Activated CD8-positive, alpha-beta T cell treated with anti-CD3 and anti-CD28 coated beads for 36 hours (primary cell): ENCODE measurements at regions not wholly inside any gene's neighbourhood (a gene's known extent, or its start where the extent isn't known, plus 50 kb on each side); places are given as distances from the start of the nearest gene placed in this dataset.

Experiments
- ATAC-seq: fragments of 200-7000 bp; cut with Tn5 transposase; one replicate; pipeline ENCODE4 v1.10.0; 2021; ENCODE audit warnings: mild to moderate bottlenecking, moderate library complexity
- CTCF ChIA-PET: fragments of 350-600 bp; sonication (Branson Sonifier 250); formaldehyde crosslinking; loops from one replicate; lab custom pipeline; 2021; ENCODE audit warnings: antibody characterized with exemption; lab: Charles Lee
- POLR2A ChIA-PET: fragments of 350-600 bp; sonication (Branson Sonifier 250); formaldehyde crosslinking; loops from one replicate; lab custom pipeline; 2021; ENCODE audit warnings: antibody characterized with exemption; lab: Charles Lee
- DNase-seq: peaks from one replicate; pipeline ENCODE4 v3.0.0-alpha.2; 2020
- H3K27ac Mint-ChIP-seq: one replicate; pipeline ENCODE4 v1.8.0; 2021; ENCODE audit warnings: mild to moderate bottlenecking, mixed read lengths
- H3K27me3 Mint-ChIP-seq: one replicate; pipeline ENCODE4 v1.8.0; 2021; ENCODE audit warnings: mixed read lengths
- H3K36me3 Mint-ChIP-seq: one replicate; pipeline ENCODE4 v1.8.0; 2021; ENCODE audit warnings: low read depth, mixed read lengths
- H3K4me1 Mint-ChIP-seq: one replicate; pipeline ENCODE4 v1.8.0; 2021; ENCODE audit warnings: low read depth, mixed read lengths
- H3K4me3 Mint-ChIP-seq: one replicate; pipeline ENCODE4 v1.8.0; 2021; ENCODE audit warnings: mild to moderate bottlenecking, moderate library complexity, mixed read lengths
- H3K9me3 Mint-ChIP-seq: one replicate; pipeline ENCODE4 v1.8.0; 2021; ENCODE audit warnings: mixed read lengths
- CTCF ChIP-seq: fragments of 200-600 bp; IDR thresholded peaks from one replicate; pipeline ENCODE4 v1.8.0; 2022; ENCODE audit warnings: antibody characterized with exemption, mild to moderate bottlenecking
- intact Hi-C: fragments of 100-400 bp; cut with micrococcal nuclease; formaldehyde crosslinking; loops from one replicate; pipeline ENCODE4 v1.10.0; 2022

DNA sequence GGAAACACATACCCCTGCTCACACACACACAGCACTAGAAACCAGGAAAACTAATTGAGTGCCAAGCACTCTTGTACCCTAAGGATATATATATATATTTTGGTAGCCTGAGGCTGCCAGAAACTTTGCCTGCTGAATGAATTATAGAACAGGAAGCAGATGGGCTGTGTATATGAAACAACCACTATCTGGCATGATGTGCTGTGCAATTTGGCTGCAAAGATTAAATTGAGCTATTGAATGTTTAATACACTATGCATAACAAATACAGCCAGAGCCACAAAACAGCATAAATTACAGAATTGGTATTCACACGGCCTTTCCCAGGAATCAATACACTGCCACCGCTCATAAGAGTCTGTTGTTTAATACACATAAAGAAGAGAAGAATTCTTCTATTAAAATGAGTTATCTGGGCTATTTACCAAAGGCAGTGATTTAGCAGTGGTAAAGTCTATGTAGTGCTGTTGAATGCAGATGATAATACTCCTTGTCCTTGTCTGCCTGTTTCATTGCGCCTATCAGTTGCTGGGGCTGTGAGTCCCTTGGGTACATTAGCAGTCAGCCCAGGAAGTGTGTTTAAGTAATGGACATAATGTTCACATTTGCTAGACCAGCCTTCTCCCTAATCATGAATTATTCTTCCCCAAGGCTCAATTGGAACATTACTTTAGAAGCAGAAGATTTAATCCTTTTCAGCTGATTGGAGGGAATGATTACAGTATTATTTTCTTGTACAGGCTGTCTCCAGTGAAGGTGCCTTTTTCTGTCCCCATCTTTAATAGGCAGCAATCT lies 294.3 kb downstream of the TLE1 start:
- ATAC-seq (no peak), DNase-seq (no peak)
- no peak overlapping the region for H3K4me3 Mint-ChIP-seq
- H3K36me3 Mint-ChIP-seq = no peaks in the 10 kb centered on the region
- H3K4me1 Mint-ChIP-seq = no peaks in the 10 kb centered on the region
- intact Hi-C loops = no loop called here
- no peak overlapping the region for H3K27ac Mint-ChIP-seq
- POLR2A ChIA-PET = no interaction called here
- no peaks in the 10 kb centered on the region for H3K9me3 Mint-ChIP-seq
- CTCF ChIA-PET = no interaction called here
- no peak for TF ChIP-seq CTCF
- H3K27me3 Mint-ChIP-seq = no peaks in the 10 kb centered on the region

- no peak for TF ChIP-seq CTCF
- ATAC-seq = no peak
- H3K4me3 Mint-ChIP-seq = no peak overlapping the region
- CTCF ChIA-PET = no interaction called here
- no peaks in the 10 kb centered on the region for H3K4me1 Mint-ChIP-seq
- no peak for DNase-seq
- POLR2A ChIA-PET = no interaction called here
- H3K9me3 Mint-ChIP-seq = no peaks in the 10 kb centered on the region
- H3K27ac Mint-ChIP-seq = no peak overlapping the region
- intact Hi-C loops = no loop called here
- H3K36me3 Mint-ChIP-seq = no peaks in the 10 kb centered on the region
- H3K27me3 Mint-ChIP-seq = no peaks in the 10 kb centered on the region
These were observed 295.1 kb downstream of the TLE1 start for GRCh38 chr9:81393985-81394811.

DNA sequence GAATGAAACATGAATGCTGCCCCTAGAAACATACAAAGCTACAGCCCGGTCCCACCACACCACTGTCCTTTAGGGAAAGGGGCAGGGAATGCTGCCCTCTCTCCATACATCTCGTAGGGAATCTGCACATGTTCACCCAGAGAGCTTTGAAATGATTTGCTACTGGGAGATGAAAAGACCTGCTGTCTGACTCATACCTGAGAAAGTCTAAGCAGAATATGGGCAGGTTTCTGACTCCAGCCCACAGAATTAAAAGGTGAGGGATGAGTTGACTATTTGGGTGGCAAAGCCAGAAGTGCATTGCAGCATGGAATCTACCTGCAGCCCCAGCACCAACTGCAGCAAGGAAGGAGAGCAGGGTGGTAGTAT lies 297.9 kb downstream of the TLE1 start:
- no peaks in the 10 kb centered on the region for H3K4me1 Mint-ChIP-seq
- H3K9me3 Mint-ChIP-seq = no peaks in the 10 kb centered on the region
- intact Hi-C loops = no loop called here
- ChIA-PET POLR2A (no interaction called here), CTCF (no interaction called here)
- H3K4me3 Mint-ChIP-seq = no peak overlapping the region
- ATAC-seq = no peak
- no peaks in the 10 kb centered on the region for H3K27me3 Mint-ChIP-seq
- DNase-seq = no peak
- TF ChIP-seq CTCF = no peak
- no peaks in the 10 kb centered on the region for H3K36me3 Mint-ChIP-seq
- no peak overlapping the region for H3K27ac Mint-ChIP-seq

DNA sequence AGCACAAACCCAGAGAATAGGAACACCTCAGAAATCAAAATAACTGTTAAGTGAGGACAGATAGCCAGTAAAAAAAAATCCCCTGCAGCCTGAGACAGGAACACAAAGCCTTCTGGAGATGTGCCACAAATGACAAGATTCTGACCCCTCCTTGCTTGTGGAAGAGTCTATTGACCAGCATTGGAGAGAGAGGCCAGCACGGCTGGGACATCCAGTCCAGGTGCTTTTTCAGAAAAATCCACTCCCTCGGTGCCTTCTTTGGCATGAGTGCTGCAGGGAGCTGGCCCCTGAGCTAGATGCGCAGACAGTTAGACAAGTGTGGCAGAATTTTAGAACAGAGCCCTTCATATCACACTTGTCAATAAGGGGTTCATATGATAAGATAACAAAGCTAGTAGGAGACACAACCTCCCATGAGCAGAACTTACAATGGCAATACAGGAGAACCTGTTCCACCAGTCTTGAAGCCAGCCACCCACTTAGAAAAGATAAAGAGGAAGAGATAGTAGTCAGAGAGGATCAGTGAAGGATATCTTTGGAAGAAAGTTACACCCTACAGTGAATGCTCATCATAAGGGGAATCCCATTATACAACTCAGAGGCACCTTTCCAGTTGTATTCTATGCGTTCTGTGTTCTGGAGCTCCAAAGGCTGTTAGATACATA lies 298.4 kb downstream of the TLE1 start:
- ATAC-seq = no peak
- ChIA-PET POLR2A (no interaction called here), CTCF (no interaction called here)
- TF ChIP-seq CTCF = no peak
- Mint-ChIP-seq H3K27me3 (no peaks in the 10 kb centered on the region), H3K27ac (no peak overlapping the region), H3K4me3 (no peak overlapping the region), H3K9me3 (no peaks in the 10 kb centered on the region), H3K4me1 (no peaks in the 10 kb centered on the region), H3K36me3 (no peaks in the 10 kb centered on the region)
- no peak for DNase-seq
- intact Hi-C loops = no loop called here

DNA sequence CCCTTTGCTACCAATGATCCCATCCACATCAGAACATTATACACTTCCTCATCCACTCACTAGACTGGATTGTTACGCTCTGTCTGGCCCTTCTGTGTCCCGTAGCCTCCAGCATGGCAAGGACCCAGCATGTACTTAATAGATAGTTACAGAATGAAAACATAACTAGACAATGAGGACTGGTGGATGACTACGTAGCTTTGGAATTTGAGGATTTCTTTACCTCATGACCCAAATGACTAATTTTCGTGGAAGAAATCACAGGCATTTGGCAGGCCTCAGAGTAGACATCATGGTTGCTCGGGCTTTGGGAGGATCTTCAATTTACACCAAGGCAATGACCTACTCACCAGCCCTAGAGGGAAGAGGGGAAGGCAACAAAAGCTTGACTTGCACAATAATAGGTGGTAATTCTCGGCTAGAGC lies 299.8 kb downstream of the TLE1 start:
- POLR2A ChIA-PET = no interaction called here

More for the DNA sequence above, 299.8 kb downstream of the TLE1 start:
- Mint-ChIP-seq H3K27ac (no peak overlapping the region), H3K36me3 (no peaks in the 10 kb centered on the region), H3K4me3 (no peak overlapping the region), H3K4me1 (no peaks in the 10 kb centered on the region), H3K9me3 (no peaks in the 10 kb centered on the region), H3K27me3 (no peaks in the 10 kb centered on the region)
- no peak for ATAC-seq
- TF ChIP-seq CTCF = no peak
- intact Hi-C loops = no loop called here
- no peak for DNase-seq
- CTCF ChIA-PET = no interaction called here
